ENCODE measurements at regions not wholly inside any gene's neighbourhood (a gene's known extent, or its start where the extent isn't known, plus 50 kb on each side); places are given as distances from the start of the nearest gene placed in this dataset.

- DNase-seq (ENCODE audit: low read depth) = no peak
Measured at GRCh38 chr11:70848243-70848750, 404.1 kb downstream of the SHANK2 start.

- DNase-seq (ENCODE audit: low read depth) = no peak
Measured at GRCh38 chr11:70849031-70849430, 403.3 kb downstream of the SHANK2 start.

GRCh38 chr11:70851308-70851707 lies 401.1 kb downstream of the SHANK2 start:
- DNase-seq (ENCODE audit: low read depth) = no peak

- DNase-seq (ENCODE audit: low read depth) = no peak
Measured at GRCh38 chr11:70851907-70852306, 400.5 kb downstream of the SHANK2 start.

GRCh38 chr11:70853068-70853769 lies 399.2 kb downstream of the SHANK2 start:
- no peak for DNase-seq (ENCODE audit: low read depth)

- DNase-seq (ENCODE audit: low read depth) = no peak
Measured at GRCh38 chr11:70853770-70854108, 398.6 kb downstream of the SHANK2 start.

- no peak for DNase-seq (ENCODE audit: low read depth)
Measured at GRCh38 chr11:70854201-70854600, 398.2 kb downstream of the SHANK2 start.

GRCh38 chr11:70854901-70855556 lies 397.3 kb downstream of the SHANK2 start:
- no peak for DNase-seq (ENCODE audit: low read depth)

- DNase-seq (ENCODE audit: low read depth) = no peak
Measured at GRCh38 chr11:70857894-70858293, 394.5 kb downstream of the SHANK2 start.

GRCh38 chr11:70859180-70859579 lies 393.2 kb downstream of the SHANK2 start:
- DNase-seq (ENCODE audit: low read depth) = no peak

GRCh38 chr11:70860888-70861287 lies 391.5 kb downstream of the SHANK2 start:
- DNase-seq (ENCODE audit: low read depth) = no peak

- DNase-seq (ENCODE audit: low read depth) = no peak
Measured at GRCh38 chr11:70861559-70861958, 390.8 kb downstream of the SHANK2 start.

GRCh38 chr11:70862093-70862492 lies 390.3 kb downstream of the SHANK2 start:
- DNase-seq (ENCODE audit: low read depth) = no peak

GRCh38 chr11:70863186-70863585 lies 389.2 kb downstream of the SHANK2 start:
- DNase-seq (ENCODE audit: low read depth) = no peak

GRCh38 chr11:70863993-70864392 lies 388.4 kb downstream of the SHANK2 start:
- no peak for DNase-seq (ENCODE audit: low read depth)

- DNase-seq (ENCODE audit: low read depth) = no peak
Measured at GRCh38 chr11:70865356-70865755, 387.0 kb downstream of the SHANK2 start.

- DNase-seq (ENCODE audit: low read depth) = no peak
Measured at GRCh38 chr11:70866834-70867233, 385.5 kb downstream of the SHANK2 start.

- DNase-seq (ENCODE audit: low read depth) = no peak
Measured at GRCh38 chr11:70867281-70868047, 384.9 kb downstream of the SHANK2 start.

GRCh38 chr11:70868341-70868885 lies 384.0 kb downstream of the SHANK2 start:
- no peak for DNase-seq (ENCODE audit: low read depth)

GRCh38 chr11:70869054-70869453 lies 383.3 kb downstream of the SHANK2 start:
- no peak for DNase-seq (ENCODE audit: low read depth)

- peak; percentile 70 for DNase-seq (ENCODE audit: low read depth)
Measured at GRCh38 chr11:70871881-70872280, 380.5 kb downstream of the SHANK2 start.

- DNase-seq (ENCODE audit: low read depth) = no peak
Measured at GRCh38 chr11:70872299-70872698, 380.1 kb downstream of the SHANK2 start.

All from fibroblast of gingiva (primary cell).